ENCODE measurements at regions not wholly inside any gene's neighbourhood (a gene's known extent, or its start where the extent isn't known, plus 50 kb on each side); places are given as distances from the start of the nearest gene placed in this dataset.
"Not testable (repeated sequence)": the region's sequence is repeated elsewhere in the genome, so short reads cannot be mapped to it uniquely, and the experiment has no call there.

DNA sequence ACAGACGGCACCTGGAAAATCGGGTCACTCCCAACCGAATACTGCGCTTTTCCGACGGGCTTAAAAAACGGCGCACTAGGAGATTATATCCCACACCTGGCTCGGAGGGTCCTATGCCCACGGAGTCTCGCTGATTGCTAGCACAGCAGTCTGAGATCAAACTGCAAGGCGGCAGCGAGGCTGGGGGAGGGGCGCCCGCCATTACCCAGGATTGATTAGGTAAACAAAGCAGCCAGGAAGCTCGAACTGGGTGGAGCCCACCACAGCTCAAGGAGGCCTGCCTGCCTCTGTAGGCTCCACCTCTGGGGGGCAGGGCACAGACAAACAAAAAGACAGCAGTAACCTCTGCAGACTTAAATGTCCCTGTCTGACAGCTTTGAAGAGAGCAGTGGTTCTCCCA lies 64.5 kb downstream of the SLC30A10 start:
- DNase-seq, result not testable (repeated sequence)

DNA sequence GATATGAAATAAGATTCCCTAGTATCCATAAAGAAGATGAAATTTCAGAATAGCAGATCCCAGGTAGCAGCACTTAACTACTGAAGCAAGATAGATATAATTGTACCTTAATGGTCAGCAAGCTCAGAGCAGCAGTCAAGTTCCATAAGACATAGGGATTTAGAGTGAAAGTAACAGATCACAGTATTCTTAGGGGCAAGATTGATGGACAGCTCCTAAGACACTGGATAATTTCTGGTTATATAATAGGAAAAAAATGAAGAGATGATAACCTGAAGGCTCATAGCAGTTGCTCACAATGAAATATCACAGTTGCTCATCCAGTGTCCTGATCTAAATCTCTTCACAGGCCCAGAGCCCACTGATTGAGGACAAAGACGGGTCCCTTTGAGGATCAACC lies 66.0 kb downstream of the SLC30A10 start:
- no peak for DNase-seq

DNA sequence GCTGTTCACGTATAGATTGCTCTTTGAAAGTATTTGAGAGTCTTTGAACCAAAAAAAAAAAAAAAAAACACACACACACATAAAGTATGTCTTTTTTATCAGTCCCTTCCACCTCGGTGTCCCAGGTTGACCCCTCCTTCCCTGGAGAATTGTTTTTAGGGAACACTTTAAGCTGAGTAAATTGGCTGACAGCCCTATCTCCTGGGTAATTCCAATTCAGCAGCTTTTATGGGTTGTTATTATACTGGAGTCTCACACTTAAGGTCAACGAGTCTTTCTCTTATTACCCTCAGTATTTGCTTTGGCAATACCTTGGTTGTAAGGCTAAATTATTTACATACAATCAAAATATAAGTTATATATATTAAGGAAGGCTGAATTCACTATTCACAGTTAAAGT lies 69.4 kb downstream of the SLC30A10 start:
- peak; percentile 30 for DNase-seq

DNA sequence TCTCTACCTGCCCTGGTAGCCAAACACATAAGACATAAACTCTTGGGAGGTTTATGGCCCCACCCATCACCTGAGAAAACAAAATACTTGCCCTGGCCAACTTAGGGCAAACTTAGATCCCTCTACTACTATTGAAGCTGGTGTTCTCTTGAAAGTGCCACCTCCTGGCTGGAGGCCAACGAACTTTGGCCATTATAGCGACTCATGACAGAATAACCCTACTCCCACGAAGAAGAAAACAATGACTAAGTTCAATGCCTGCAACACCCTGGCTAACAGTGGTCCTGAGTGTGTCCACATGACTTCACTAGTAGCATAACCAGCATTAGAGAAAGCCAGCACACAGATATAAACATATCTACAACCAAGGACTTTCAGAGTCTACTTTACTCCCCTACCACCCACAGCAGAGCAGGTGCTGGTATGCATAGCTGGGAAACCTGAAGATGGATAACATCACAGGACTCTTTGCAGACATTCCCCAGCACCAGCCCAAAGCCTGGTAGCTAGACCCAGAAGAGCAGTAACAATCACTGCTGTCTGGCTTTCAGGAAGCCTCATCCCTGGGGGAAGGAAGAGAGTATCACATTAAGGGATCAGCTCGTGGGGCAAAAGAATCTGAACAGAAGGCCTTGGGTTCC lies 81.0 kb downstream of the SLC30A10 start:
- no peak for DNase-seq

DNA sequence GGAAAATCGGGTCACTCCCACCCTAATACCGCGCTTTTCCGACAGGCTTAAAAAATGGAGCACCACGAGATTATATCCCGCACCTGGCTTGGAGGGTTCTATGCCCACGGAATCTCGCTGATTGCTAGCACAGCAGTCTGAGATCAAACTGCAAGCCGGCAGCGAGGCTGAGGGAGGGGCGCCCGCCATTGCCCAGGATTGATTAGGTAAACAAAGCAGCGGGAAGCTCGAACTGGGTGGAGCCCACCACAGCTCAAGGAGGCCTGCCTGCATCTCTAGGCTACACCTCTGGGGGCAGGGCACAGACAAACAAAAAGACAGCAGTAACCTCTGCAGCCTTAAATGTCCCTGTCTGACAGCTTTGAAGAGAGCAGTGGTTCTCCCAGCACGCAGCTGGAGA lies 88.8 kb downstream of the SLC30A10 start:
- not testable (repeated sequence) for DNase-seq

DNA sequence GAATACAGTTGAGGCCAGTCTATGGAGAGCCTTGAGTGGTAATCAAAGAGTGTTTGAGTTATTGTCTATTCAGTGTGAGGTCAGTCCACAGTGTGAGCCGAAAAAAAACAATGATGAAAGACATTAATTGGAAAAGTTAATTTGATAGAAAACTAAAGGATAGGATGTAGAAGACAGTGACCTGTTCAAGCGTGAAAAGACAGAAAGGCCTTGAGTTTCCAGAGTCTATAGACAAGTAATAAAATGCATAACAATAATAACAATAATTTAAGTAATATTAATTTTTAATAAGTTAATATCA lies 90.4 kb downstream of the SLC30A10 start:
- no peak for DNase-seq

DNA sequence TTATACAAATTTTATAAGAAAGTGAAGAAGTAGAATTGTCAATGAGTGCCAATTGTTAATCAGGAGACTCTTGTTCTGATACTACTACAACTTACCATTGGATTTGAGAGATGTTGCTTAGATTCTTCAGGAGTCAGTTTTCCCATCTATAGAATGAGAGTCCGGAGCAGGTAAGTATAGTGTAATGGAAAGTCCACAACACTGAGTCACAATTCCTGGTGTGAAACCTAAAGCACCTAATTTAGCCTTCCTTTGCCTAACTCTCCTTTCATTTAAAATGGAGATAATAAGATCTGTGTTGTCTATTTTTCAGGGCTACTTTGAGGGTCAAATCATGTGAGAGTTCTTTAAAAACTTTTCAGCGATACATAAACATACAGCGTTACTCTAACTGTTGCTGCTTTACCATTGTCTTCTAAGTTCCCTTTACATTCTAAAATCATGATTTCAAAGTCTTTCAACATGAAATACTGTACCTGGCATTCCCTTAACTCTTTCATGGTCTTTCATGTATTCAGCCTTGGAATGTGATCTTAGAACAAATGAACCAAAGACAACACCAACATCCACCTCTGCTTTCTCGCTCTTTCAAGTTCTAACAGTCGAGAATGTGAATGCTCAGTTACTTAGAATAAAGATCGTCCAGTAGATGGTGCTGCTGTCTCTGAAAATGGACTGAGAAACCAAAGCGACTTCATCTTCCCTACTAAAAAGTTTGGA lies 90.9 kb downstream of the SLC30A10 start:
- DNase-seq, result peak; percentile 58

DNA sequence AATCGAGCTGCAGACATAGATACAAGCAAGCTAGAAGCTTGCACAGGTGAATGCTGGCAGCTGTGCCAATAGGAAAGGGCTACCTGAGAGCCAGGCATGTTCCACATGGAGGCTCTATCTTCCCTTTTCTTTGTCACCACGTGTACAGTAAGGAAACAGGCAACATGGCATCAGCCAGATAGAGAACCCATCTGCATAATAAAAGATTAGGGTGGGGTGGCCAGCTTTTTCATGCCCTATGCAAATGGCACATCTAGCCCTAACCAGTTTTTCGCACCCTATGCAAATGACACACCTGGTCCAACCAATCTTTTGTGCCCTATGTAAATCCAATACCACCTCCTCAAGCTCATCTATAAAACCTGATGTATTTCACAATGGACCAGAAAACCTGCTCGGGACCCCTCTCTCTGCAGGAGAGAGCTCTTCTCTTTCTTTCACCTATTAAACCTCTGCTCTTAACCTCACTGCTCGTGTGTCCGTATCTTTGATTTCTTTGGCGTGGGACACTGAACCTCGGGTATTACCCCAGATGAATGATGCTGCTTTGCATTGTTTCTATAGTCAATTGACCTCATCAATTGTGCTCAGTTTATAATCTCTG lies 93.9 kb downstream of the SLC30A10 start:
- no peak for DNase-seq

DNA sequence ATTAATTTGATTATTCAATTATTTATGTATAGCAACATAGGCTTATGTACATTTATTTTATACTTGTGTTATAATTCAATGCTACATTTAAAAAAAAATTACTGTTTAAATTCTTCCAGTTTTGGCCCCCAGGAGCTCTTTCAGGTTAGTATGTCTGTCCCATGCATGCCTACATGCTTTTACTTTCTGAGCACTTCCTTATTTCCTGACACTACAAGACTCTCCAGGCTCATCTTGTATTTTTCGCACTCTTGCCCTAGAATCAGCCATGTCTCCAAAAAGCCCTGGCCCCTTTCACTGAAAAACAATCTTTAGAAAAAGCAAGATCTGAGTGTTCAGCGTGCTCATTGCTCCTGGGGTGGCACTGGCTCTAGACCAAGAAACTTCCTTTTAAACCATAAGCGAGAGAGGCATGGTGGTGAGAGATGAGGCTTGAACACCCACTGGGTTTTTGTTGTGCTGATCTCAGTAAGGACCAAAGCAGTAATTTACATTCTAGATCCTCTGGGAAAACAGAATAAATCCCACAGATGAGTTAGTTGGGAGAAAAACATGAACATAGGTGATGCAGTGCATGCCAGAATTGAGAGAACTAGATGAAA lies 95.0 kb downstream of the SLC30A10 start:
- no peak for DNase-seq

DNA sequence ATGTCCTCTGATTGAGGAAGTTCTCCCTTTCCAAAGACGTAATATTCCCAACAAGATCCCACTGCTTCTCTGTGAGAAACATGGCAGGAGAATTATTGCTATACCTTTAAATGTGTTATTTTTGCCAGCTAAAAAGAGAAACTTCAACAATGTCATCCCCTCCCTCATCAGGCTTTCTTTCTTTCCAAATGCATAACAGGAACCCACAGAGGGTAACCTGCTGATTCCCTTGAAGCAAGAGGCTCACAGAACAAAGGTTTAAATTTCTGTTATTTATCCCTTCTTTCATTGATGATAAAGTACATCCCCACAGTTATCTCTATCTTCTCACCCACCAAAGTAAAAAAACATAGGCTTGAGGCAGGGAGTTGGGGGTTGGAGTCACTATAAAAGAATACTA lies 102.1 kb downstream of the SLC30A10 start:
- no peak for DNase-seq

DNA sequence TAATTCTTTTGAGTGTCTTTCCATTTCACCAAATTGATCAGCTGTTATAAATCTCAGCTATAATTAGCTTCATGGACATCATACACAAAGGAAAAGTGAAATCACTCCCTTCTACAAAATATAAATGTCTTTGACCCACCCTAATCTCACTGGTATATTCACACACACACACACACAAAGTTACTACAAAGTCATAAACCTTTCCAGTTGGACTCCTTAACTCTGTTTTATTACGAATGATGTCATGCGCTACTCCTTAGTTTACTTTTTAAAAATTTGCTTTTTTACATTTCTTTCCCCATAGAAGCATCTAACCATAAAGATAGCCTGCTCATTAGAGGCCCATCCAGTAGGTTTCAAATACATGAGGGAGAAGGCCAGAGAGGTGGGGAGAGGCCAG lies 103.0 kb downstream of the SLC30A10 start:
- no peak for DNase-seq

DNA sequence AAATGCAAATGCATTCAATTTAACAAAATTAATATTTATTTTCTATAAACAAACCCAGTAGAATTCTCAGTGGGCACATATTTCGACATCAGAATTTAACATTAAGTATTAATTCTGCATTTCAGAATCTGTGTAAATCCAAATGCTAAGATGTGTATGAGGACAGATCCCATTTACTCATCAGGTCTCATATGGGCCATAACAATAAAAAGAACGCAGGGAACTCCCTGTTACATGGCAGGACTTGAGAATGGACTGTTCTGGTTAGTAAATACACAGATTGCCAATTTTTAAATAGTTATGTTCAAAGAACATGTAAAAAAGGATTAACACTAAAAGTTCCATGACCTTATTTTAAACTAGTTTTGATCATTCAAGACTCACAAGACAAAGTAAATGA lies 104.0 kb downstream of the SLC30A10 start:
- no peak for DNase-seq

DNA sequence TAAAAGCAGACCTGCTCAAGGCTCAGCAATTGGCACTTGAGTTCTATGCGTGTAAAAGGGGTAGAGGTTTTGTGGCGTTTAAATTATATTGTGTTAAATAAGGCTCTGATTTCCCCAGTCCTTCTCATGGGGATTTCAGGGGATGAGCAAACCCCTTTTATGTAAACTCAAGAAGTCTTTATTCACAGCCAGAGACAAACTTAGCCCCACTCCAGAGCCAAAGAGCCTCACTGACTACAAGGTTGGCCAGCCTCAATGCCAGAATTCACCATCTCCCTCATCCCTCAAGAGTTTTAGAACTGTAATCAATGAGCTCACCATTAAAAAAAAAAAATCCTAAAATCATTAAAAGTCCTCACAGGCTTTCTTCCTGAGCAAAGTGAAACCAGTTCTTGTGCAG lies 107.8 kb downstream of the SLC30A10 start:
- DNase-seq, result no peak

DNA sequence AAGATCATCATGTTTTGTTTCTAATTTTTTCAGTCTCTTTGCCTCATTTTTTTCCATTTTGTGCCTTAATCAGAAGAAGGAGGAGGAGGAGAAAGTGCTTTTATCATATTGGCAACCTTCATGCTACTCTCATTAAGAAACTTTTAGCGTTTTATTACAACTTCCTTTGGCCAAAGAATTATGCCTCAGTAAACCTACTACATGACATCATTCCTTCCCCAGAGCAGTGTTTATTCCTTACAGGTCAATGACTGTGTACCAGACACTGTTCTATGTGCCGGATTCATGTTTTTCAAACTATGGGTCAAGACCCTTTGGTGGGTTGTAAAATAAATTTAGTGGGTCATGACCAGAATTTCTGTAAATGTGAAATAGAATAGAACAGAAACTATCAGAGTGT lies 110.4 kb downstream of the SLC30A10 start:
- DNase-seq, result no peak

DNA sequence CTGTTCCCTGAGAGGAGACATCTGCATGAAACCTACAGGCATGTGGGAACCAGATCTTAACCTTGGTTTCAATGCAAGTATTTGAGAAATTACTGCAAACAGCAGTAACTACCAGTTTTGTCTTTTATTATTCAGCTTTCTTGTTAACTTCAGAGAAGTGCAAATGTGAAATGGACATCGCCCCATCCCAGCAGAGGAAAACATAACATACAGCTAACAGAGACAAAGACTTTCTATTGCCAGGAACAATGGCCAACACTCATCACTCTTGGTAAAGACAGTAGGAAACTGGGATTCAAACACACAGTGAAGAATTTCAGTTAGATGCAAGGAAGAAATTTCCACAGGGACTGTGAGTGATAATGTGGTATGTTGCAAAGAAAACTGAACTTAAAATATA lies 115.1 kb downstream of the SLC30A10 start:
- no peak for DNase-seq

DNA sequence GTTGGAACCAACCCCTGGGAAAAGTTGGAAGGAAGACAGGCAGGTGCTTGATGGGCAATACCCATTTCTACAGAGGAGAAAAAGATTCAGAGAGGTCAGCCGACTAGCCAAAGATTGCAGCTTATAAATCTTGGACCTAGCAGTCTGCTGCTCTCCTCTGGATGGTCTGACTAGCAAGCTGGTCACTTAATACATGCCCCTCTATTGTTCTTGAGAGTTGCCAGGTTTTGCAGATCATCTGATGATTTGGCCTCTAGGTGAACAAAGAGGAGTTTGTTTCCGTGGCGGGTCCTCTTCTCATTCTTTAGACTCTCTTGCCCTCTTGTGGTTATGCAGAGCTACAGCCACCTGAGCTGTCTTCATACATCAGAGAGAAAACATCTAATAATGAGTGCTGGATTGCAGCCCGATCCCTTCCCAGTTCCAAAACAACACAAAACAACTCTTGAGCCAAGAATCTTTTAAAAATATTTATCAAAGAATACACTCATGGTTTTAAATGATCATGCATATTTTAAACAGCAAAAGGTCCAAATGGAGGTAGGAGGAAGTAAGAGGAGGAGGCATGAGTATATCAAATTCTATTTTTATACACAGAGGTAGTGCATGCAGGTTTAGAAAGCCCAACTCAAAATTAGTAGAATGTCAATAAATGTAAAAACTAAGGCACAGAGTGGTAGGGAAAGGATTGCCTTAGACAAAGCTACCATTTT lies 115.7 kb downstream of the SLC30A10 start:
- peak; percentile 89 for DNase-seq

DNA sequence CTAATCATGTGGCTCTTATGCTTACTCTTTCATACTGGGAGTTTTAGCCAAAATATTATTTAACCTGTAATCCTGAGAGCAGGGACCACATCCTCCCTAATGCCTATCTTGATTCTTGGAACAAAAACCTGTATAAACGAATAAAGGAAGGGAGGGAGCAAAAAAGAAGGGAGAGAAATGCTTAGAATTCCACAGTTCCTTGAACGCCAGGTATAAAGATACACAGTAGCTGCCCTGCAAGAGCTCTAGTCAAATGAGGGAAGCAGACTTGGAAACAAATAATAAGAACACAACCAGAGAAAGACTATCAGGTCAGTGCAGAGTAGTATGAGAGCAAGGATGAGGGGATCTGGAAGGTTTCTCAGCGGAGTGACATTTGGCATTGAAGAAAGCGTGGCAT lies 116.3 kb downstream of the SLC30A10 start:
- DNase-seq, result no peak

DNA sequence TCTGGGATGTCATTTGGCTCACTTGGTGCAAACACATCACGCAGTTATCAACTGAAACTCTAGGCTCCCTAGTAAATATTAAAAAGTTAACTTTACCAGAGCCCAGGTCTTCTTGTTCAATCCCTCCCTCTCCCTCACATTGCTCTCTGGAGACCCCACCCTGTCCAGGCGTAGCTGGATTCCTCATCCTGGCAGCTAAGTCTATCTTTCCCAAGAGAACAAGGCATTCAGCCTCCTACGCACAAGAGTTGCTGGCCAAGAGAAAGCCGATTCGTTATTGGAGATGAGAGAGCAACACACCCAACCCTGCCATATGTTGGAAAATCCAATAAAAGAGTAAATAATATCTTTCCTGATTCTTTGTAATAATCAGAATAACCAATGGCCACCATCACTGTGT lies 117.9 kb downstream of the SLC30A10 start:
- no peak for DNase-seq

DNA sequence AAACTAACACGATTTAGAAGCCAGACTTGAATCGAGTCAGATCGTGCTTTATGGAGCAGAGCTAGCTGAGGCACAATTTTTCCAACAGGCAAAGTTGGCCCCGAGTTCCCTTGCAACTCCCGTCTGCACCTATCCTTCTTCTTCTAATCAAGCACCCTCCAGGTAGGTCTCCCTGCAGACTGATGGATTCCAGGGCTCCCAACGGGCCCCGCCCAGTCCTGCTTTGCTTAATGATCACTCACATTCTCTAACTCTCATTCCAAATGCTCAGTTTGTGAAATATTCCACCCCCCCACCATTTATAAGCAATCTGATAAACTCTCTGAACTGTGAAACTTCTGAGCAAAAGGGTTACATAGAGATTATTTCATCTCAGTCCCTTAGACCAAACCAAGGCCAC lies 119.6 kb downstream of the SLC30A10 start:
- DNase-seq, result no peak

DNA sequence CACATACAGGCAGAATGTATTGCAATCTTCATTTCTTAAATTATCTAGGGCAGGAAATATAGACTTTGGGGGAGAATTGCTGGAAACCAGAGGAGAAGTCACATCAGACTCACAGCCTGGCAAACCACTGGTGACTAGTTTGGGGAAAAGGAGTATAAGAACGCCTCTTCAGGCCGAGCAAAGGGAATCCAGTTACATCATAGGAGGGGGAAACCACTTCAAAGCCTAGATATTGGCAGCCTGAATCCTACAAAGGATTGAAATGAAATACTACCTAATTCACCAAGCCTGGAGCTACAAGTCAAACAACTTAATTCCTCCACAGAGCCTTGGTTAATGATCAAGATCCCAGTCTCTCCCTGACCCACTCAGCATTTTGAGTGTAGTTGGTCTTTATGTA lies 121.7 kb downstream of the SLC30A10 start:
- no peak for DNase-seq

DNA sequence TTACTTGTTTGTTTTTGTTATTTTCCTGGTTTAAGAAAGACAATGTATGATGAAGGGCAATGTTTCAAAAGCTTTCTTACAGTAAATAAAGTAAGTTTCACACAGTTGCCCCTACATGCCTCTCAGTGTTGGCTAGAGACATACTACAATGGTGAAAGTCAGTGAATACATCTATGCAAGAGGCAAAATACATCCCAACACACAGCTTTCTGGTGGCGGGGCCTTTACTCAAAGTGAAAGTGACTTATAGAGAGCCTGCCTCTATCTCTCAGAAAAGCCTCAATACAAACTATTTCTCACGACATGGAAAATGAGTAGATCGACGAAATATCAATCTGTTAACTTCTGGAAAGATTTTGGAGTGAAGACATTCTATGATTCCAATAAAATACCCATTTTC lies 122.3 kb downstream of the SLC30A10 start:
- no peak for DNase-seq

DNA sequence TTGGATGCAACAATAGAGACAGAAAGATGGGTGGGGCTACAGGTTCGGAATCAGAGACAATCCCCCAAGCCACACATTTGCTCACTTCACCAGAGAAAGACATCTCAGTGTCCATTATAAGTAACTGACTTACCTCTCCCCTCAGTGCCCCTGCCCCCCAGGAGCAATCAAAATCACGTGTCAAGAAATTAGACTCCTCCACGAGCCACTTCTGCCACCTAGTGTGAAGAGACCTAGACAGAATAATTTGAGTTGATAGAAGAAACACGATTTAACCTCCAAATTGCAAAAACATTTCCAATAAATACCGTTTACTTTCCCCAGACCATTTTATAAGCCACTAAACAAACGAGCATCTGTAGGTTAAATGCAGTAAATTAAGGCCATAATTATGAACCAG lies 123.2 kb downstream of the SLC30A10 start:
- no peak for DNase-seq

DNA sequence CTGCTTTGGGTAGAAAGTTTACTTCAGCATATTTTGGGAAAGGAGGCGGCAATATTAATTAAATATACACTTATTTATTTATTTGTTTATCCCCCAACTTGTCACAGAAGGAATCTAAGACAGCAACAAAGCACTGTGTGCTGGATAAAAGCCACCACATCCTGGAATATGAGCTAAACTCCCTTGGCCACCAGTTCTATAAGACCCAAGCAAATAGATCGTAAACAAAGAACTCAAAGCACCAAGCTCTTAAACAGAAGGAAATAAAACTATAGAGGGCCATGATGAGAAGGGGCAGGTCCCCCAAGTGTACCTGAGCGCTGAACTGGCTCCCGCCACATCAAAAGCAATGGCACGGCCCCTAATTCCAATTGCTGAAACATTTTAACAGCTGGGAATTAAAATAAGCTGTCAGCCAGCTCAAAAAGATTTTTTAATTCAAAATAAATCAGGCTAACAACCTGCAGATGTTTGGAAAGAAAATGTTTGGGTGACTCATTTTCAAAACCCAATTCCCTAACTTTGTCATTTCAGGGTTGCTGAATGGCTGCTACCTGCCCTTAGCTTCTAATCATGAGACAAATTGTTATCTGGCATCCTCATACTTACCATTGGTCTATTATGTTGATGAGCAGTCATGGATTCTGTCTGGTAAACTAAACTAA lies 127.1 kb downstream of the SLC30A10 start:
- no peak for DNase-seq
